AG08395 (cell line): ENCODE measurements at regions not wholly inside any gene's neighbourhood (a gene's known extent, or its start where the extent isn't known, plus 50 kb on each side); places are given as distances from the start of the nearest gene placed in this dataset.

ENCODE experiments used
- DNase-seq: peaks from one replicate; pipeline ENCODE4 v3.0.0; 2012; ENCODE audit warnings: mixed read lengths, low spot score

DNA sequence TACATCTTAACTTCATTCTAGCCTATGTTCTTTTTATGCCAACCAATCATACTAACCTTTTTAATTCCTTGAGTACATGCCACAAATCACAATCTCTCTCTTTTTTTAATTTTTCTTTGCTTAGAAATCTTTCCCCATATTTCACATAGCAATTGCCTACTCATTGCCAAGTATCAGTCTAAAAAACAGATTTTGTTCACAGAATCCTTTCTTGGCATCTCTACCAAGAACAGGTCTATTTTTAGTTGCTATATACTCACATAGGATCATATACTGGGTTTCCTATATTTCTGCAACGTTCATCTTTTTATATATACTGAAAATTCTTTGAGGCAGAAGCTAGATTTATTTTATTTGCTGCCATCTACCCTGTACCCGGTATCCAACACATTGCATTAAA, 292.1 kb downstream of the GASK1B start:
- DNase-seq = no peak

- DNase-seq = no peak
Observed at GRCh38 chr4:157854819-157855218, 318.0 kb downstream of the GASK1B start.

DNA sequence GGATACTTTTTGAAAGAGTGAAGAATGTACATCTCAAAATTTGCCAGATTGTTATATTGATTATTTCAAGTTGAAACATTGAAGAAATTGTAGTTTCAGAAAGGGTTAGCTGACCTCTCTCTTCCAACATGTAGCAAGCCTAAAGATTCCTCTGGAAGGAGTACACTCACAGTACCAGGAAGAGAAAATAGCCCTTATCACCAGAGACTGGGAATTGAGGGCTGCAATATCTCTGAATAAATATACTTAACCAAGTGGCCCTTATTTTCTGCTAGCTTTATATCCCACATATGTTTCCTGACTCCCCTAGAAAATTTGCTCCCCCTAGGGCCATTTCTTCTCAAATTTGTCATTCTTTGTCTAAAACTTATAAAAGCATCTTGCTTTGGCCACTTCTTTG, 332.2 kb downstream of the GASK1B start:
- no peak for DNase-seq

GRCh38 chr4:157840034-157840433, 332.8 kb downstream of the GASK1B start:
- DNase-seq = no peak

GRCh38 chr4:157838366-157838765, 334.5 kb downstream of the GASK1B start:
- DNase-seq = no peak

DNA sequence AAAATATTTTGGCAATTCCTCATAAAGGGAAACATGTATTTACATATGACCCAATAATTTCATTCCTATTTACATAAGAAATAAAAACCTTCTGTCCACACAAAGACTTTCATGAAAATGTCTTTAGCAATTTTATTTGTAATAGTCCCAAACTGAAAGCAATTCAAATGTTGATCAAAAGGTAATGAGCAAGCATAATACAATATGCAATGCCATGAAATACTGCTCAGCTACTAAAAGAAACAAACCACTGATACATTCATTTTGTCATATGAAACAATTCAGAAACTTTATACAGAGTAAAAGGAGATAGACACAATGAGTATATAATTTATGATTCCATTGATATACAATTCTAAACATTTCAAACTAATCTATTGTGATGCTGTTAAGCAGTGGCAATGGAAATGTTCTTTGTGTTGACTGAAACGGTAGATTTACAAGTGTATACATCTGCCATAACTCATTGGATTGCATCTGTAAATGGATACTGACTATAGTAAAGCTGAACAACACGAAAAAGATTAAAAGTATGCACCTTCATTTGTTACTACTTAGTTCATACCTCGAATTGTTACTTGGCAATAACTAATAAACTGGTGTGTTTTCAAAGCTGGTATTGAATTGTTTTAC, 335.6 kb downstream of the GASK1B start:
- DNase-seq = no peak

DNA sequence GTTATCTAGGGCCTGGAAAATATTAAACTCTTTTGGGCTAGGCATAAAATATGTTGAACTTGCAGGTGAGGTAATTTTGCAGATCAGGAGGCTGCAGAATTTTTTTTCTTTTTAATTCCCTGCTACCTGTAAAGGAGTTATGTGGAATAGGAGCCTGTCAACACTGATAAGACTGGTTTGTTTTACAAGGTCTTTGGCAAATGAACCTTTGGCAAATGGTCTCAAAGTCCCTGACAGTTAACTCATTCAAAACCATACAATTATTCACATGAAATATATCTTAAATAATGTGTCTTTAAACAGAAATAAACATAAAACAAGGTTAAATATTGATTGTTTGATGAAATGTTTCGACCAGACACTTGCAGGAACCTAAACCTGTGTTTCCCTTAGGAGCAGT, 340.2 kb downstream of the GASK1B start:
- DNase-seq = no peak

DNA sequence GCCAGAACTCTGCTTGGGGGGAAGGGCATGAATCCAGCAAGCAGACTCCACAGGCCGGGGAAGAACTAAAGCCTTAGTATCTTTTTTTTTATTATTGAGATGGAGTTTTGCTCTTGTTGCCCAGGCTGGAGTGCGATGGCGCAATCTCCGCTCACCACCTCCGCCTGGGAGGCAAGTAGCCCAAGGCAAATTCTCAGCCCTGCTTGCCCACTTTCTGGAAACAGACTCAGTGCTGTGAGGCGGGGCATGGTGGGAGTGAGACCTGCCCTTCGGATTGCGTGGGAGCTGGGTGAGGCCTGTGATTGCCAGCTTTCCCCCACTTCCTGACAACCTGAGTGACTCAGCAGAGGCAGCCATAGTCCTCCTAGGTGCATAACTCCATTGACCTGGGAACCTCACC, 348.8 kb downstream of the GASK1B start:
- no peak for DNase-seq

- DNase-seq = no peak
Observed at GRCh38 chr4:157821814-157822213, 351.0 kb downstream of the GASK1B start.

- DNase-seq = no peak
Observed at GRCh38 chr4:157819693-157820464, 352.9 kb downstream of the GASK1B start.

GRCh38 chr4:157818946-157819692, 353.7 kb downstream of the GASK1B start:
- no peak for DNase-seq

GRCh38 chr4:157810137-157810774, 362.6 kb downstream of the GASK1B start:
- DNase-seq = no peak

- DNase-seq = no peak
Observed at GRCh38 chr4:157808796-157809383, 363.9 kb downstream of the GASK1B start.

DNA sequence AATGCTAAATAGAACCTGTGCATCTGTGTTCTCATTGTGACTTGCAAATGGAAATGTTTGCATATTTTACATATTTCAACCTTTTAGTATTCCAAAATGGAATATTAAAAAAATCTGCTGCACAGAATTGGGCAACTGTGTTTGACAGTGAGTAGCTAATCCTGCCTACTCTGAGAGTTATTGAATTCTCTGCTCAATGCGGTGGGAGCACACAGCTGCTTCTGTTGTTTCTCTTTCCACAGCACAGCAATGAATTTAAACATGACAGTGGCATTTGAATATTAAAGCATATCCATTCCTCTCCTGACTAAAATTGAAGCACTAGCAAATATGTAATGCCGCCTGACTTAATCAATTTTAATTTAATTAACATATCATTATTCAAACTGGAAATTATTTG, 366.6 kb downstream of the GASK1B start:
- no peak for DNase-seq

DNA sequence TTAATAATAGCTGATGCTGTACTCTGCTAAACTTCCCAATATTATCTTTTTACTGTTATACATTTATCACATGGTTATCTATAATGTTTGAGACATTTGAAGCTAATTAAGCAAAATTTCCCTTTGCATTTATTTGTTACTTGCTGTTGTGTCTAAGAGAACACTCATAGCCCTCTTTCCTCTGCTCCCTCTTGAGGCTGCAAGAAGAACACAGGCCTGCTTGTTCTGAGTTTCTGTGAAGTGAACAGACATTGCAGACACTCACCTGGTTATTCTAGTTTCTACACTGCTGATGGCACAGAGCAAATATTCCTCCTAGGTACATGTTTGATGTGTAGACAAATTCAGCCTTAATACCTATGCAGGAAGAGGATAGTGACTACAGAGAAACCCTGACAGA, 367.8 kb downstream of the GASK1B start:
- no peak for DNase-seq

DNA sequence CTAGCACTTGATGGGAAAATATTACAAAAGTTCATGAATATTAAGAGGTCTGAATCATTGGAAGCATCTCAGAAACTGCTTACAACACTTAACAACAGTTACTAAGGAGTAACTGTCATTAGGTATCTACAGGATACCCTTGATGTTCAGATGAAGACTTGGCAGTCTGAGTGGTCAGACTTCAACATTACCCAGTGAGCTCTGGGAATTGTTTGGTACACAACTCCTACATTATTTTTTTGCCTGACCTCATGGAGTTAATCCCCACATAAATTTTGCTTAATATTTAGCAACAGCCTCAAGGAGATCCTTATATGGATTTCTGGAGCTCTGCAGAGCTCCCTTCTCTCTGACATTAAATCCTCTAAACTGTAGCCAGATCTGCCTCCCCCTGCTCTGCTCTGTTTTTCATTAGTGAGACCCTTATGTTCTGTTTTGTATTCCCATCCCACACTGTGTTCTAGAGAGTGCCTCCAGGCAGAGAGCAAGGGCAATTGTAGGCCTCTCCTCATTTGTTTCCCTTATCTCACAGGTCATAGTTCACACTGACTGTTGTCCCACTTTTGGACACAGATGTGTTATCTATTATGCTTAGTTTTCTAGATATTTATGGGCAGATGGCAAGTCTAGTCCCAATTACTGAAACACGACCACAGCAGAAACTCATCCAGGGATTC, 368.8 kb downstream of the GASK1B start:
- DNase-seq = no peak

DNA sequence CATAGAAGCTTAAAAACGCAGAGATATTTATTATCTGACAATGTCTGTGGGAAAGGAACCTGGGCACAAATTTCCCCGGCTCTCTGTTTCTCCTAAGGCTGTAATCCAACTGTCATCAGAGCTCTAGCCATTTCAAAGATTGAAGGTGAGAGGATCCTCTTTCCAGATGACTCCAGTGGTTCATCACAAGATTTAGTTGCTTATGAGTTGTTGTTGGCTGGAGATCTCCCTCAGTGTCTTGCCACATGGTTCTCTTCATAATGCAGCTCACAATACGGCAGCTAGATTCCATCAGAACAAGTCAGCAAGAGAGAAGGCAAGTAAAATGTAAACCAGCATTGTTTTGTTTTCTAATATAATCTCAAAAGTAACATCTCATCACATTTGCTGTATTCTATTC, 369.4 kb downstream of the GASK1B start:
- DNase-seq = no peak

GRCh38 chr4:157795495-157795894, 377.3 kb downstream of the GASK1B start:
- DNase-seq = no peak

DNA sequence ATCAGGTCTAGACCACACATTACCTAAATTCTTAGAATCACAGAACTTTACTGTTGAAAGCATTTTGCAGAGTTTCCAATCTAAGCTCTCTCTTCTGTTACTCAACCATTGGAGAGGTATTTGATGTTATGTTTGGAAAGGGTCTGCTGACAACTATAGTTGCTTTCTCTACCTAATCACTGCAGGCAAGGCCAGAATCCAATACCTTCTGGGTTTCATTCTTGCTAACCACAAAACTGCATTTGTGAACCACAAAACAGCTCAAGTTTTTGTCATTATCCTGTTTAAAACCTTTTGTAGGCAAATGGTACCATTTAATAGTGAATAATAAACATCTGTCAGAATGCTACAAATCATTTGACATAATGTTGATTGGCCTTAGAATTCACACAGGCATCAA, 380.1 kb downstream of the GASK1B start:
- no peak for DNase-seq

GRCh38 chr4:157791236-157791635, 381.6 kb downstream of the GASK1B start:
- DNase-seq = no peak

DNA sequence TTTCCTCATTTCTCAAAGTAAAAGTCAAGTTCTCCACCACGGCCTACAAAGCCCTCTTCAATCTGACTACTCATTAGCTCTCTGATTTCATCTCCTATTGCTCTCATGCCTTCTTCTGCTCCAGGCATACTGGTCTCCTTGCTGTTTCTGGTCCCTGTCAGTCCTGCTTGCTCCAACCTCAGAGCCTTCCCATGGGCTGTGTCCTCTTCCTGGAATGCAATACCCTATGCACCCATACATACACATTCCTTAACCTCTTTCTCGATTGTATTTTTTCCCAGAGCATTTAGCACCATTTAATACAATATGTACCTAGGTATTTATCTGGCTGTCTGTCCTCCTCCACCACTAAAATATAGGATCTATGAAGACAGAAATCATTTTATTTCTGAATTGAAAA, 385.2 kb downstream of the GASK1B start:
- DNase-seq = no peak

GRCh38 chr4:157781361-157781760, 391.5 kb downstream of the GASK1B start:
- no peak for DNase-seq
